ENCODE measurements at regions not wholly inside any gene's neighbourhood (a gene's known extent, or its start where the extent isn't known, plus 50 kb on each side); places are given as distances from the start of the nearest gene placed in this dataset.

- DNase-seq, result no peak
- no peaks in the 10 kb centered on the region for H3K27me3 ChIP-seq
- H3K9me3 ChIP-seq, result no peaks in the 10 kb centered on the region
- no peaks in the 10 kb centered on the region for H3K36me3 ChIP-seq
- H3K4me3 ChIP-seq, result no peak overlapping the region
Measured at GRCh38 chr9:82597241-82598203, 465.4 kb downstream of the RASEF start.

- no peaks in the 10 kb centered on the region for H3K36me3 ChIP-seq
- no peaks in the 10 kb centered on the region for H3K27me3 ChIP-seq
- H3K4me3 ChIP-seq, result no peak overlapping the region
- H3K9me3 ChIP-seq, result no peaks in the 10 kb centered on the region
- no peak for DNase-seq
Measured at GRCh38 chr9:82598241-82599039, 464.5 kb downstream of the RASEF start.

GRCh38 chr9:82599336-82599949, 463.5 kb downstream of the RASEF start:
- Histone ChIP-seq H3K9me3 (no peaks in the 10 kb centered on the region), H3K36me3 (no peaks in the 10 kb centered on the region), H3K27me3 (no peaks in the 10 kb centered on the region), H3K4me3 (no peak overlapping the region)
- DNase-seq, result no peak

- no peaks in the 10 kb centered on the region for H3K27me3 ChIP-seq
- H3K9me3 ChIP-seq, result no peaks in the 10 kb centered on the region
- no peak overlapping the region for H3K4me3 ChIP-seq
- H3K36me3 ChIP-seq, result no peaks in the 10 kb centered on the region
- no peak for DNase-seq
Measured at GRCh38 chr9:82600536-82601292, 462.2 kb downstream of the RASEF start.

- Histone ChIP-seq H3K4me3 (no peak overlapping the region), H3K9me3 (no peaks in the 10 kb centered on the region), H3K36me3 (no peaks in the 10 kb centered on the region), H3K27me3 (no peaks in the 10 kb centered on the region)
- no peak for DNase-seq
Measured at GRCh38 chr9:82601293-82601771, 461.6 kb downstream of the RASEF start.

GRCh38 chr9:82604947-82605656, 457.8 kb downstream of the RASEF start:
- peak; percentile 18 for DNase-seq
- Histone ChIP-seq H3K36me3 (no peaks in the 10 kb centered on the region), H3K4me3 (no peak overlapping the region), H3K9me3 (no peaks in the 10 kb centered on the region), H3K27me3 (no peaks in the 10 kb centered on the region)

- Histone ChIP-seq H3K36me3 (no peaks in the 10 kb centered on the region), H3K9me3 (no peaks in the 10 kb centered on the region), H3K4me3 (no peak overlapping the region)
Measured at GRCh38 chr9:82605657-82606031, 457.3 kb downstream of the RASEF start.

GRCh38 chr9:82606071-82606470, 456.9 kb downstream of the RASEF start:
- no peak for DNase-seq
- Histone ChIP-seq H3K36me3 (no peaks in the 10 kb centered on the region), H3K9me3 (no peaks in the 10 kb centered on the region), H3K4me3 (no peak overlapping the region), H3K27me3 (no peaks in the 10 kb centered on the region)

More at GRCh38 chr9:82605657-82606031, 457.3 kb downstream of the RASEF start:
- no peaks in the 10 kb centered on the region for H3K27me3 ChIP-seq
- no peak for DNase-seq

GRCh38 chr9:82606492-82607382, 456.2 kb downstream of the RASEF start:
- Histone ChIP-seq H3K36me3 (no peaks in the 10 kb centered on the region), H3K27me3 (no peaks in the 10 kb centered on the region), H3K9me3 (no peaks in the 10 kb centered on the region), H3K4me3 (no peak overlapping the region)
- peak; percentile 11 for DNase-seq

- Histone ChIP-seq H3K36me3 (no peaks in the 10 kb centered on the region), H3K27me3 (no peaks in the 10 kb centered on the region), H3K4me3 (no peak overlapping the region), H3K9me3 (no peaks in the 10 kb centered on the region)
- no peak for DNase-seq
Measured at GRCh38 chr9:82608487-82608886, 454.5 kb downstream of the RASEF start.

GRCh38 chr9:82612942-82613341, 450.0 kb downstream of the RASEF start:
- Histone ChIP-seq H3K27me3 (no peaks in the 10 kb centered on the region), H3K4me3 (no peak overlapping the region), H3K36me3 (no peaks in the 10 kb centered on the region), H3K9me3 (no peaks in the 10 kb centered on the region)
- no peak for DNase-seq

GRCh38 chr9:82613498-82613897, 449.4 kb downstream of the RASEF start:
- no peaks in the 10 kb centered on the region for H3K9me3 ChIP-seq
- H3K27me3 ChIP-seq, result no peaks in the 10 kb centered on the region
- DNase-seq, result no peak
- H3K4me3 ChIP-seq, result no peak overlapping the region
- H3K36me3 ChIP-seq, result no peaks in the 10 kb centered on the region

- H3K27me3 ChIP-seq, result no peaks in the 10 kb centered on the region
- DNase-seq, result no peak
- H3K9me3 ChIP-seq, result no peaks in the 10 kb centered on the region
- no peaks in the 10 kb centered on the region for H3K36me3 ChIP-seq
- H3K4me3 ChIP-seq, result no peak overlapping the region
Measured at GRCh38 chr9:82616545-82616944, 446.4 kb downstream of the RASEF start.

GRCh38 chr9:82621447-82621846, 441.5 kb downstream of the RASEF start:
- no peaks in the 10 kb centered on the region for H3K9me3 ChIP-seq
- no peaks in the 10 kb centered on the region for H3K36me3 ChIP-seq
- no peak overlapping the region for H3K4me3 ChIP-seq
- no peak for DNase-seq
- no peaks in the 10 kb centered on the region for H3K27me3 ChIP-seq

GRCh38 chr9:82637368-82637767, 425.6 kb downstream of the RASEF start:
- Histone ChIP-seq H3K36me3 (no peaks in the 10 kb centered on the region), H3K4me3 (no peak overlapping the region), H3K9me3 (no peaks in the 10 kb centered on the region), H3K27me3 (no peaks in the 10 kb centered on the region)
- no peak for DNase-seq
